GM06990 (cell line): ENCODE measurements at regions not wholly inside any gene's neighbourhood (a gene's known extent, or its start where the extent isn't known, plus 50 kb on each side); places are given as distances from the start of the nearest gene placed in this dataset.

Experiments used
- DNase-seq: peaks from one replicate; pipeline ENCODE4 v3.0.0-alpha.2; 2011; ENCODE audit not compliant: insufficient read length; ENCODE audit errors: extremely low read depth
- H3K27me3 ChIP-seq: replicated peaks from 2 replicates; pipeline ENCODE4 v1.6.0; 2011; ENCODE audit warnings: low read length; ENCODE audit not compliant: control insufficient read depth, insufficient read depth
- H3K36me3 ChIP-seq: 2 replicates; pipeline ENCODE4 v1.5.1; 2011; ENCODE audit warnings: low read length; ENCODE audit not compliant: control insufficient read depth, insufficient read depth
- H3K4me3 ChIP-seq: replicated peaks from 2 replicates; pipeline ENCODE4 v1.5.1; 2011; ENCODE audit warnings: low read depth, mild to moderate bottlenecking, control low read depth, low read length
- TF ChIP-seq, protein P1 (sequence below): IDR thresholded peaks from 2 replicates; pipeline ENCODE4 v1.5.1; 2011; ENCODE audit warnings: low read length, control low read depth, mild to moderate bottlenecking, inconsistent platforms; ENCODE audit not compliant: insufficient read depth, poor library complexity, severe bottlenecking

DNA sequence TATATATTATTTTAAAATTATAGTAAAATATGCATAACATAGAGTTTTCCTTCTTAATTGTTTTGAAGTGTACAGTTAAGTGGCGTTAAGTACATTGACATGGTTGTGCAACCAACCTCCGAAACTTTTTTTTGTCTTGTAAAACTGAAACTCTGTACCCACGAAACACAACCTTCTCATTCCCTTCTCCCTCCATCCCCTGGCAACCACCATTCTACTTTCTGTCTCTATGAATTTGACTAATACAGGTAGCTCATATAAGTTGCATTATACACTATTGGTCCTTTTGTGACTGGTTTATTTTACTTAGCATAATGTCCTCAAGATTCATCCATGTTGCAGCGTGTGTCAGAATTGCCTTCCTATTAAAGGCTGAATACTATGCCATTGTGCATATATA, 179.4 kb downstream of the SATB1 start:
- TF ChIP-seq, protein P1, sequence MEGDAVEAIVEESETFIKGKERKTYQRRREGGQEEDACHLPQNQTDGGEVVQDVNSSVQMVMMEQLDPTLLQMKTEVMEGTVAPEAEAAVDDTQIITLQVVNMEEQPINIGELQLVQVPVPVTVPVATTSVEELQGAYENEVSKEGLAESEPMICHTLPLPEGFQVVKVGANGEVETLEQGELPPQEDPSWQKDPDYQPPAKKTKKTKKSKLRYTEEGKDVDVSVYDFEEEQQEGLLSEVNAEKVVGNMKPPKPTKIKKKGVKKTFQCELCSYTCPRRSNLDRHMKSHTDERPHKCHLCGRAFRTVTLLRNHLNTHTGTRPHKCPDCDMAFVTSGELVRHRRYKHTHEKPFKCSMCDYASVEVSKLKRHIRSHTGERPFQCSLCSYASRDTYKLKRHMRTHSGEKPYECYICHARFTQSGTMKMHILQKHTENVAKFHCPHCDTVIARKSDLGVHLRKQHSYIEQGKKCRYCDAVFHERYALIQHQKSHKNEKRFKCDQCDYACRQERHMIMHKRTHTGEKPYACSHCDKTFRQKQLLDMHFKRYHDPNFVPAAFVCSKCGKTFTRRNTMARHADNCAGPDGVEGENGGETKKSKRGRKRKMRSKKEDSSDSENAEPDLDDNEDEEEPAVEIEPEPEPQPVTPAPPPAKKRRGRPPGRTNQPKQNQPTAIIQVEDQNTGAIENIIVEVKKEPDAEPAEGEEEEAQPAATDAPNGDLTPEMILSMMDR = no peak
- DNase-seq = no peak
- Histone ChIP-seq H3K36me3 (no peaks in the 10 kb centered on the region), H3K27me3 (no peaks in the 10 kb centered on the region), H3K4me3 (no peak overlapping the region)

DNA sequence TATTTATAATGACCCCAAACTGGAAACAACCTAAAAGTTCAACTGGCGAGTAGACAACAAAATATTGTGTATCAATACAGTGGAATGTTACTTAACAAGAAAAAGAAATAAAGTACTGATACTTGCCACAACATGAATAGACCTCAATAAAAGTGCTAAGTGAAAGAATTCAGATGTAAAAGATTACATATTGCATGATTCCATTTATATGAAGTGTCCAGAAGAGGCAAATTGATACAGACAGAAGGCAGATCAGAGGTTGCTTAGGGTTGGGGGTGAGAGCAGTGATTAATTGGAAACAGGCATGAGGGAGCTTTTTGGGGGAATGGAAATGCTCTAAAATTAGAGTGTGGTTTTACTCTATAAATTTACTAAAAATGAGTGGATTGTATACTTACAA, 183.3 kb downstream of the SATB1 start:
- Histone ChIP-seq H3K4me3 (no peak overlapping the region), H3K27me3 (no peaks in the 10 kb centered on the region), H3K36me3 (no peaks in the 10 kb centered on the region)
- TF ChIP-seq, protein P1 = no peak
- no peak for DNase-seq

DNA sequence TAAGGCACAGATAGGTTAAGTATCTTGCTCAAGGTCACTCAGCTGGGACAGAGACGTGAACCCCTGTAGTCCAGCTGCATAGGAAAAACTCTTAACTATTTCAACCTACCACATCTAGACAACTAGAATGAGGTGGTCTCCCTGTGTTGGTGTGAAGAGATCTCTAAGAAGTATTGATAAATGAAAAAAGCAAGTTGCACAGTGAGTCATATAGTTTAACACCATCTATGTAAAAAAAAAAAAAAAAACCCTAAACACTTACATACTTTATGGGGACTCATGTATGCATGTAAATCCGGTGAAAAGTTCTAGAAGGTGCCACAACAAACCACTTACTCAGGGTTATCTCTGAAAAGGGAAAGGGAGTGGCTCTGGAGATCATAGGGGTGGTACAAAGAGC, 185.5 kb downstream of the SATB1 start:
- Histone ChIP-seq H3K4me3 (no peak overlapping the region), H3K27me3 (no peaks in the 10 kb centered on the region), H3K36me3 (no peaks in the 10 kb centered on the region)
- DNase-seq = no peak
- TF ChIP-seq, protein P1 = no peak

DNA sequence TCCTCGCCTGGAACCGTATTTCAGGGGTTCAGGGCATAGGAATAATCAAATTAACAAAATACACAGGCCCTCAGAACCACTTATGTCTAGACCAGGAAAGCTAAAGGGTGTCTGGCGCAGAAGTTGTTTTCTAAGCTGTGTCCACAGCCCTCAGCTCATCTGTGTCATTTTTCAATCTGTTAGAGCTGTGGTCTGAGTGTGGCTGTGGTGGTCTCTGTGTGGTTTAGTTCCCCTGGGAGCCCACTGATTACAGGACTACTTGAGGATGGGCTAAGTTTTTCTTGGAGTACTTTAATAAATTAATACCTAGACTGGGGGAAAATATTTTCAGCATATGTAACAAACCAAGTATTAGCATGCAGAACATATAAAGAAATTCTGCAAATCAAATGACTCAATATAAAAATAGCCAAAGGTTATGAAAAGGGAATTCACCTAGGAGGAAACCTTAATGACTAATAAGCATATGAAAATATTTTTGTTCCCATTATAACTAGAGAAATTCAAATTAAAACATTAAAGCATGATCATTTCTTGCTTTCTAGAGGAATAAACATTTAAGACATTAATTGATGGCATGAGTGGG, 186.3 kb downstream of the SATB1 start:
- Histone ChIP-seq H3K4me3 (no peak overlapping the region), H3K27me3 (no peaks in the 10 kb centered on the region), H3K36me3 (no peaks in the 10 kb centered on the region)
- no peak for DNase-seq
- TF ChIP-seq, protein P1 = no peak

DNA sequence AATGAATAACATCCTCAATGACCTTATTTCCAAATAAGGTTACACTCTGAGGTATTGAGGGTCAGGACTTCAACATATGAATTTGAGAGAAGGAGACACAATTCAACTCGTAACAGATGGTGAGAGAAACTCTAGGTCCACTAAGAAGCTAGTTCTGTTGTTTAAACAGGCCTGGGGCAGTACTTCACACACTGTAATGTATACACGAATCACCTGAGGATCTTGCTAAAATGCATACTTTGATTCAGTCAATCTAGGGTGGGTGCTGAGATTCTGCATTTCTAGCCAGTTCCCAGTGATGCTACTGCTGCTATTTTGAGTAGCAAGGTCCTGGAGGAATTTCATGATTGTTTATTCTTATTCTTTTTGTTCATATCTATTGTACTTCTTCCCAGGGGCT, 186.8 kb downstream of the SATB1 start:
- Histone ChIP-seq H3K36me3 (no peaks in the 10 kb centered on the region), H3K4me3 (no peak overlapping the region), H3K27me3 (no peaks in the 10 kb centered on the region)
- TF ChIP-seq, protein P1 = no peak
- no peak for DNase-seq
